PC-9 (cell line): ENCODE measurements at regions not wholly inside any gene's neighbourhood (a gene's known extent, or its start where the extent isn't known, plus 50 kb on each side); places are given as distances from the start of the nearest gene placed in this dataset.

Source experiments
- CTCF ChIP-seq: fragments of 200-600 bp; sonication (generic); conservative IDR thresholded peaks from 2 replicates; pipeline ENCODE4 v1.6.1; 2017; ENCODE audit warnings: mixed run types, antibody characterized with exemption, mild to moderate bottlenecking, moderate library complexity
- EZH2 ChIP-seq: fragments of 200-600 bp; sonication (generic); IDR thresholded peaks from 2 replicates; pipeline ENCODE4 v1.8.0; 2017; ENCODE audit warnings: antibody characterized with exemption, low read depth

GRCh38 chr11:127943152-127943551 is 644.2 kb downstream of the ETS1 start:
- TF ChIP-seq CTCF (no peak), EZH2 (no peak)
